ENCODE measurements at regions not wholly inside any gene's neighbourhood (a gene's known extent, or its start where the extent isn't known, plus 50 kb on each side); places are given as distances from the start of the nearest gene placed in this dataset.
A peak's percentile ranks its signal among the peaks of the same experiment; 100 is the strongest.

DNA sequence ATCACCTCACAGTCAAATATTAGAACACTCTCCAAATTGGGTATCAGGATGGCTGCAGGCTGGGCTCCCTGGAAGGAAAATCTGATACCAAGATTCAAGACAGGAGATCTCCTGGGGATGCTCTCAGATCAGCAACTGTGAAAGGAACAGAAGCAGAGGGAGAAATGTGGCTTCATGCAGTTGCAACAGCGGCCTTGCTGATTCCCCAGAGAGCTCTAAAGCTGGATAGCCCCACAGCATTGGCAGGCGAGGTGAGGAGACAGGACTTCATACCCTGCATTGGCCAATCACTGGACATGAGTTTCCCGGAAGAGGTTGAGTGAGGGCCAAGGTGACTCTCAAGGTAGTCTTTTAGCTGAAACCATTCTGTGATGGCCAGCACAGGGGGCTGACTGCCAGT is 190.6 kb downstream of the PTPN20 start:
- Mint-ChIP-seq H3K27me3 (no peaks in the 10 kb centered on the region), H3K4me1 (peaks cover 8% of the 10 kb centered on the region), H3K9me3 (no peaks in the 10 kb centered on the region), H3K4me3 (no peak overlapping the region), H3K36me3 (ENCODE audit: low read depth) (no peaks in the 10 kb centered on the region), H3K27ac (no peak overlapping the region)
- POLR2A ChIA-PET = no interaction called here
- ATAC-seq (ENCODE audit: low read depth) (no peak), DNase-seq (no peak)
- intact Hi-C loops (cut with micrococcal nuclease) = no loop called here
- CTCF ChIA-PET = no interaction called here
- TF ChIP-seq, protein P1, sequence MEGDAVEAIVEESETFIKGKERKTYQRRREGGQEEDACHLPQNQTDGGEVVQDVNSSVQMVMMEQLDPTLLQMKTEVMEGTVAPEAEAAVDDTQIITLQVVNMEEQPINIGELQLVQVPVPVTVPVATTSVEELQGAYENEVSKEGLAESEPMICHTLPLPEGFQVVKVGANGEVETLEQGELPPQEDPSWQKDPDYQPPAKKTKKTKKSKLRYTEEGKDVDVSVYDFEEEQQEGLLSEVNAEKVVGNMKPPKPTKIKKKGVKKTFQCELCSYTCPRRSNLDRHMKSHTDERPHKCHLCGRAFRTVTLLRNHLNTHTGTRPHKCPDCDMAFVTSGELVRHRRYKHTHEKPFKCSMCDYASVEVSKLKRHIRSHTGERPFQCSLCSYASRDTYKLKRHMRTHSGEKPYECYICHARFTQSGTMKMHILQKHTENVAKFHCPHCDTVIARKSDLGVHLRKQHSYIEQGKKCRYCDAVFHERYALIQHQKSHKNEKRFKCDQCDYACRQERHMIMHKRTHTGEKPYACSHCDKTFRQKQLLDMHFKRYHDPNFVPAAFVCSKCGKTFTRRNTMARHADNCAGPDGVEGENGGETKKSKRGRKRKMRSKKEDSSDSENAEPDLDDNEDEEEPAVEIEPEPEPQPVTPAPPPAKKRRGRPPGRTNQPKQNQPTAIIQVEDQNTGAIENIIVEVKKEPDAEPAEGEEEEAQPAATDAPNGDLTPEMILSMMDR (IDR thresholded peaks at IDR 0.05) = no peak

DNA sequence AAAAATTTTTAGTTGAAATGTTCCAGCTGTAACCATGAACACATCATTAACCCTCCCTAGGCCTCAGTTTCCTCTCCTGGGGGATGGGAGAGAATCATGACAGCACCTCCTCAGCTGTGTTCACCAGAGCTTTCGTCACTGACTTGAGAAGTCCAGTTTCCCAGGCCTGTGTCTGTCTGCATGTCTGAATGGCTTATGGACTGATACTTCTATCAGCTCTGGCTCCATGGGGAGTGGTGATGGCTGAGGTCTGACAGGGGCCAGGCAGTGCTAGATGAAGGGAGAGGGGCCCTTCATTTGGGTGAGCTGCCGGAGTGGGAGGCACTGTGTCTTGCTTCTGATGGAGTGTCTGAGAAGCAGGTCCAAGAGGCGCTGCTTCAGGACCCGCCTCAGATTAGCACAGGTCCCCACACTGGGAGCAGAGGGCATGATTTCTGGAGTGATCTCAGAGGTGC is 192.9 kb downstream of the PTPN20 start:
- intact Hi-C loops (cut with micrococcal nuclease) = no loop called here
- ATAC-seq (ENCODE audit: low read depth) = no peak
- Mint-ChIP-seq H3K27me3 (no peaks in the 10 kb centered on the region), H3K4me1 (peaks cover 15% of the 10 kb centered on the region), H3K9me3 (no peaks in the 10 kb centered on the region), H3K27ac (no peak overlapping the region), H3K4me3 (no peak overlapping the region), H3K36me3 (ENCODE audit: low read depth) (no peaks in the 10 kb centered on the region)
- ChIA-PET POLR2A (no interaction called here), CTCF (no interaction called here)
- DNase-seq = no peak
- TF ChIP-seq, protein P1 (IDR thresholded peaks at IDR 0.05) = no peak

DNA sequence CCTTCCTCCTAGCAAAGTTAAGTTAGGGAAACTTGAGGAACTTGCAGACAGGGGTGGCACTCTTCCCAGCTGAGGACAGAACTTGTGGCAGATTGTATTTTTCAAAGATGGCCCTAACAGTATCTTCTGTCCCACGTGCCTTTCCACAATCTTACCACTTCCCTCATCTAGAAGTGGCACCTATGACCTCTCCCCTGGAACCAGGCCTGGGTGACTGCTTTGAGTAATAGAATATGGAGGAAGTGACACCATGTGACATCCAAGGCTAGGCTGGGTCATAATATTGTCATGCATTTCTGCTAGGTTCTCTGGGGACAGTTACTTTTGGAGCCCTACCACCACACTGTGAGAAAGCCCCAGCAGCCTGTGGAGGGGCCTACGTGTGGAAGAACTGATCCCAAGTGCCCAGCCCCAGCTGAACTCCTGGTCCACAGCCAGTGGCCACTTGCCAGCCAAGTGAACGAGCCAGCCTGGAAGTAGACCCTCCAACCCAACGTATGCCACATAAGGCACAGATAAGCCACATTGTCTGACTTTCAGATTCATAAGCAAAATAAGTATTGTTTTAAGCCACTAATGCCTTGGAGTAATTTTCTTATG is 193.7 kb downstream of the PTPN20 start:
- Mint-ChIP-seq H3K4me3 (no peak overlapping the region), H3K4me1 (peaks cover 15% of the 10 kb centered on the region), H3K36me3 (ENCODE audit: low read depth) (no peaks in the 10 kb centered on the region), H3K27ac (no peak overlapping the region), H3K9me3 (no peaks in the 10 kb centered on the region), H3K27me3 (no peaks in the 10 kb centered on the region)
- DNase-seq = no peak
- ChIA-PET POLR2A (no interaction called here), CTCF (no interaction called here)
- intact Hi-C loops (cut with micrococcal nuclease) = no loop called here
- peak; percentile 18 for ATAC-seq (ENCODE audit: low read depth)
- TF ChIP-seq, protein P1 (IDR thresholded peaks at IDR 0.05) = no peak

DNA sequence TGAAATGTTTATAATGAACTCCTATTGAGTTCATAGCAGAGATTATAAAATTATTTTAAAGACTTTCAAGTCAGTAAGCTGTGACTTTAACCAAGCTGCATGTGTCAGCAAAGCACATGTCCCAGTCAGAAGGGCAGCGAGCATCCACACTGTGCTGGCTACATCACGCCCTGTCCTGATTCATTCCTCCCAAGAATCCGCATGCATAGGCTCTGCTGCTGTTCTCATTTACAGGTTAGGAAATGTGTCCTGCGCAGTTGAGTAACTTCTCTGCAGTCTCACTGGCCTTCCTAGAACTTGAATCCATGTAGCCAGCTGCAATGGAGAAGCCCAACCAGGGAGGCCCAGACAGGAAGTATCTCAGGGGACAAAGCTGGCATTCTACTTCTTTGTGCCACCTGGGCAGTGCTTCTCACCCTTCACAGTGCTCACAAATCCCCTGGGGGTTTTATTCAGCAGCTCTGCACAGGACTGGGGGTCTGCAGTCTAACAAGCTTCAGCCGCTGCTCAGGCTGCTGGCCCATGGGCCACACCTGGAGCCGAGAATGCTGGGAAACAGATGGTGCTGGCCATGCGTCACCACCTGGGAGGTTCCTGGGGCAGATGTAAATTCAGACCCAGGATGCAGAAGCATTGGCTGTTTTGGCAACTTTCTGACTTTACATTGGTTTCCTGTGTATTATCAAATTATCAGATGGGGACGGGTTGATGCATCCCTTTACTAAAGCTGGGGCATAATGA is 192.8 kb upstream of the GDF10 start:
- no peaks in the 10 kb centered on the region for H3K9me3 Mint-ChIP-seq
- TF ChIP-seq, protein P1 (IDR thresholded peaks at IDR 0.05) = no peak
- no peak overlapping the region for H3K4me3 Mint-ChIP-seq
- H3K36me3 Mint-ChIP-seq (ENCODE audit: low read depth) = no peaks in the 10 kb centered on the region
- no peak for DNase-seq
- peaks cover 15% of the 10 kb centered on the region for H3K4me1 Mint-ChIP-seq
- intact Hi-C loops (cut with micrococcal nuclease) = no loop called here
- CTCF ChIA-PET = no interaction called here
- no peak for ATAC-seq (ENCODE audit: low read depth)
- no peaks in the 10 kb centered on the region for H3K27me3 Mint-ChIP-seq
- POLR2A ChIA-PET = no interaction called here
- no peak overlapping the region for H3K27ac Mint-ChIP-seq

DNA sequence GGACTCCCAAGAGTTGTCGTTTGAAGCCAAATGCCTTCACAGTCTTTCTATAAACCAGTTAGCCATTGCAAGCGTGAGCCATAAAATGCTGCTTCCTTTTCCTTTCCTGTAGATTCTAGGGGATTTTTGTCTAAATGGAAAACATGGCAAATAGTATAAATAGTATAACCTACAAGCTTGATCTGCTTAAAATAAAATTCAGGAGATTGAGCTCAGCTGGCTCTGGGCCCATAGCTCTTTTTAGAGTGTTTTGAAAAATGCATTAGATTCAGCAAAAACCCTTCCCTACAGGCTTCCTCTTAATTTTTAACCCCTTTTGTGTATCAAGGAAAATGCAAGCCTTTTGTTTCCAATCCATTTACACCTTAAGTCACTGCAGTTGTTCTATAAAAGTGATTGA is 190.1 kb upstream of the GDF10 start:
- CTCF ChIA-PET = no interaction called here
- ATAC-seq (ENCODE audit: low read depth) = no peak
- no peak overlapping the region for H3K27ac Mint-ChIP-seq
- H3K36me3 Mint-ChIP-seq (ENCODE audit: low read depth) = no peaks in the 10 kb centered on the region
- peaks cover 4% of the 10 kb centered on the region for H3K27me3 Mint-ChIP-seq
- POLR2A ChIA-PET = no interaction called here
- no peak for DNase-seq
- peaks cover 15% of the 10 kb centered on the region for H3K4me1 Mint-ChIP-seq
- no peak overlapping the region for H3K4me3 Mint-ChIP-seq
- no peaks in the 10 kb centered on the region for H3K9me3 Mint-ChIP-seq
- TF ChIP-seq, protein P1 (IDR thresholded peaks at IDR 0.05) = no peak
- intact Hi-C loops (cut with micrococcal nuclease) = no loop called here

All from activated B cell treated with CpG ODN at 0.5 μM for 24 hours (primary cell).